ENCODE measurements at regions not wholly inside any gene's neighbourhood (a gene's known extent, or its start where the extent isn't known, plus 50 kb on each side); places are given as distances from the start of the nearest gene placed in this dataset.
A peak's percentile ranks its signal among the peaks of the same experiment; 100 is the strongest.

DNA sequence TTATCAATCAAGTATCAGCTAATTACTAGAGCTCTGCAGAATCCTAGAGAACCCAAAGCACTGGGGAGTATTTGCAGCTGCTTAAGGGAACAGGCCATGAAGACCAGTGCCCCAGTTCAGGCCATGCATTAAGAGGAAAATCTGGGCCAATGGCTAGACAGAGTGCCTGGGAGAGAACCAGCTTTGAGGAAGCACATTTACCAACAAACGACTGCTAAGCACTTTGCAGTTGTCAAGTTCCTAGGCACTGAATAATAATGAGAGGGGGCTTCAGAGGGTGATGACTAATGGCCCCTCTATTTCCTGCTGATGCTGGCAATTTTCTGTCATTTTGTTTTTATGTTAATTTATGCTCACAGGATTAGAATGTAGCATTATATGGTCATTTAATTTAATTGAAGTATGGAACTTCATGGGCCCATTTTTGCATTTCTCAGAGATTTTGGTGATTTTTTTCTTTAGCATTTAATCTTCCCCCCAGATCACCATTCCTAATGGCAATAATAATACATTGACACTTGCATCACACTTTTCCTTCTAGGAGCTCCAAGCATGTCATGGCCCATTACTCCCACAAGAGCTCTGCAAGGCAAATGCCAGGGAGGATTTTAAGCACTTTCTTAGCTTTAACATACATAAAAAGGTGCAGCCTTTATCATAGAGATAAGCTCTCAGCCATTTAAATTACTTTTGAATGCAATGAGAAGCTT lies 147.7 kb upstream of the SPATS2L start:
- ChIA-PET POLR2A (no interaction called here), CTCF (interaction anchor here (0.6 to 1.1 kb wide), 4 partner anchors 10 to 173 kb away, joined by 3 to 4 read pairs (median 4); no protein-coding TSS in a partner anchor)
- no peaks in the 10 kb centered on the region for H3K9me3 ChIP-seq (ENCODE audit: control insufficient read depth, insufficient read depth, low read length)

DNA sequence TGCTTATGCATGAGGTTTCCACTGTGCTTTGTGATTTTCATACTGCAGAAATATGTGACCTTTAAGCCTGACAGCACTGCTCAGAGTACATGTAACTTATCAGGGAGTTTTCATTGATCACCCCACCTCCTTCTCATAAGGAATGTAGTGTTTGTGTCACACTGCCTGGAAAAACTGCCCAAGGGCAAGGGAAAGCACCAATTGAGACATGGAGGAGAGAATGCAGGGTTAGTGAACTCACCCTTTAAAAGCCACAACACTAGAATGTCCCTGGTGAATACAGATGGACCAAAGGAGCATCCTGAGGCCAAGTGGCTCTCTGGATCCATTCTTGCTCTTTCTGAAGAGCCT lies 147.2 kb upstream of the SPATS2L start:
- no peak for DNase-seq (ENCODE audit: low read depth, low spot score)

More for the DNA sequence above, 147.7 kb upstream of the SPATS2L start:
- H3K27ac ChIP-seq (ENCODE audit: low read depth, low read length): no peak overlapping the region
- no peaks in the 10 kb centered on the region for H3K27me3 ChIP-seq (ENCODE audit: control insufficient read depth, insufficient read depth, low read length)
- TF ChIP-seq, protein P1, sequence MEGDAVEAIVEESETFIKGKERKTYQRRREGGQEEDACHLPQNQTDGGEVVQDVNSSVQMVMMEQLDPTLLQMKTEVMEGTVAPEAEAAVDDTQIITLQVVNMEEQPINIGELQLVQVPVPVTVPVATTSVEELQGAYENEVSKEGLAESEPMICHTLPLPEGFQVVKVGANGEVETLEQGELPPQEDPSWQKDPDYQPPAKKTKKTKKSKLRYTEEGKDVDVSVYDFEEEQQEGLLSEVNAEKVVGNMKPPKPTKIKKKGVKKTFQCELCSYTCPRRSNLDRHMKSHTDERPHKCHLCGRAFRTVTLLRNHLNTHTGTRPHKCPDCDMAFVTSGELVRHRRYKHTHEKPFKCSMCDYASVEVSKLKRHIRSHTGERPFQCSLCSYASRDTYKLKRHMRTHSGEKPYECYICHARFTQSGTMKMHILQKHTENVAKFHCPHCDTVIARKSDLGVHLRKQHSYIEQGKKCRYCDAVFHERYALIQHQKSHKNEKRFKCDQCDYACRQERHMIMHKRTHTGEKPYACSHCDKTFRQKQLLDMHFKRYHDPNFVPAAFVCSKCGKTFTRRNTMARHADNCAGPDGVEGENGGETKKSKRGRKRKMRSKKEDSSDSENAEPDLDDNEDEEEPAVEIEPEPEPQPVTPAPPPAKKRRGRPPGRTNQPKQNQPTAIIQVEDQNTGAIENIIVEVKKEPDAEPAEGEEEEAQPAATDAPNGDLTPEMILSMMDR (IDR thresholded peaks at IDR 0.05; ENCODE audit: low read depth, low read length): 0 out of 2 replicates have a peak, but pooled peaks have one; percentile 3
- H3K4me3 ChIP-seq (ENCODE audit: low read depth, low read length): no peak overlapping the region
- DNase-seq (ENCODE audit: low read depth, low spot score): no peak

DNA sequence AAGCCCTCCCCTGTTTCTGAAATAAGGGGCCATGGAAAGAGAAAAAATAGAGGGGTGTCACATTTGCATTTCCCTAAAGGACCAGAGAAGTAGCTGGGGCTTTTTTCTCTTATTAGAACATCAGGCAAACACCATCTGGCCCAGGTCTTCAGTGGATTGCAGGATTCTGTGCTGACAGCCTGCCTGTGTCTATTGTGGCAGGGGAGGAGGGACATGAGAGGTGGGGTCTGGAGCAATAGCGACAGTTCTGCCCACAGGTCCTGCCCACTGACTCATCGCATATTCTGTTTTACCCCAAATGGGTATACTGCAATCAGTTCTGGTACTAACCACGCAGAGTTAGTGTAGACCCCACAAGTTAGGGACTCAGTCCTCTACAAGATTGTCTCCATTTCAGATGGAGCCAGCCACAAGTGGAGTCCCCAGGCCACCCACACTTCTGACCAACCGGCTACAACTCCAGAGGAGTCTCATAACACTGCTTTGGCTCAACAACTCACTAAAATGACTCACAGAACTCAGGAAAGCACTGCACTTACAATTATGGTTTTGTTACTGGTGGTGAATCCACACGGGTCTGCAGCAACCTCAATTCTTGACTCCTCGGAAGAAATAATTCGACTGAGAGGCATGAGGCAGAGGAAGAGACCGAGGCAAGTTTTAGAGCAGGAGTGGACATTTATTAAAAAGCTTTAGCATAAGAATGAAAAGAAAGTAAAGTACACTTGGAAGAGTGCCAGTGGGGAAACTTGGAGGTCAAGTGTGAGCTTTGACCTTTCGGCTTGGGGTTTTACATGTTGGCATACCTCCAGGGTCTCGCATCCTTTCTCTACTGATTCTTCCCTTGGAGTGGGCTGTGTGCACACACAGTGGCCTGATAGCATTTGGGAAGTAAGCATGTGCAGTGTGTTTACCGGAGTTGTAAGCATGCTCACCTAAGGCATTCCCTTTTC lies 146.4 kb upstream of the SPATS2L start:
- no peak for DNase-seq (ENCODE audit: low read depth, low spot score)
- CTCF ChIA-PET: no interaction called here
- H3K9me3 ChIP-seq (ENCODE audit: control insufficient read depth, insufficient read depth, low read length): no peaks in the 10 kb centered on the region
- no peaks in the 10 kb centered on the region for H3K27me3 ChIP-seq (ENCODE audit: control insufficient read depth, insufficient read depth, low read length)
- POLR2A ChIA-PET: no interaction called here
- H3K27ac ChIP-seq (ENCODE audit: low read depth, low read length): no peak overlapping the region
- TF ChIP-seq, protein P1 (IDR thresholded peaks at IDR 0.05; ENCODE audit: low read depth, low read length): no peak
- H3K4me3 ChIP-seq (ENCODE audit: low read depth, low read length): no peak overlapping the region

More for the DNA sequence above, 147.2 kb upstream of the SPATS2L start:
- no peak overlapping the region for H3K27ac ChIP-seq (ENCODE audit: low read depth, low read length)
- ChIA-PET POLR2A (no interaction called here), CTCF (interaction anchor here (1.0 to 1.1 kb wide), 2 partner anchors 11 to 174 kb away, joined by 3 to 4 read pairs; no protein-coding TSS in a partner anchor)
- no peak overlapping the region for H3K4me3 ChIP-seq (ENCODE audit: low read depth, low read length)
- no peaks in the 10 kb centered on the region for H3K9me3 ChIP-seq (ENCODE audit: control insufficient read depth, insufficient read depth, low read length)
- TF ChIP-seq, protein P1 (IDR thresholded peaks at IDR 0.05; ENCODE audit: low read depth, low read length): no peak
- H3K27me3 ChIP-seq (ENCODE audit: control insufficient read depth, insufficient read depth, low read length): no peaks in the 10 kb centered on the region

- Histone ChIP-seq H3K4me3 (ENCODE audit: low read depth, low read length) (no peak overlapping the region), H3K27ac (ENCODE audit: low read depth, low read length) (no peak overlapping the region), H3K9me3 (ENCODE audit: control insufficient read depth, insufficient read depth, low read length) (peaks cover 9% of the 10 kb centered on the region; the same call in 1 of the 2 replicates), H3K27me3 (ENCODE audit: control insufficient read depth, insufficient read depth, low read length) (no peaks in the 10 kb centered on the region)
- ChIA-PET CTCF (no interaction called here), POLR2A (no interaction called here)
- TF ChIP-seq, protein P1 (IDR thresholded peaks at IDR 0.05; ENCODE audit: low read depth, low read length): no peak
- no peak for DNase-seq (ENCODE audit: low read depth, low spot score)
Observed at GRCh38 chr2:200161458-200161857, 145.0 kb upstream of the SPATS2L start.

- POLR2A ChIA-PET: no interaction called here
- H3K4me3 ChIP-seq (ENCODE audit: low read depth, low read length): no peak overlapping the region
- no peak for DNase-seq (ENCODE audit: low read depth, low spot score)
- no peaks in the 10 kb centered on the region for H3K27me3 ChIP-seq (ENCODE audit: control insufficient read depth, insufficient read depth, low read length)
- H3K27ac ChIP-seq (ENCODE audit: low read depth, low read length): no peak overlapping the region
- TF ChIP-seq, protein P1 (IDR thresholded peaks at IDR 0.05; ENCODE audit: low read depth, low read length): no peak
- peaks cover 9% of the 10 kb centered on the region; the same call in 1 of the 2 replicates for H3K9me3 ChIP-seq (ENCODE audit: control insufficient read depth, insufficient read depth, low read length)
- CTCF ChIA-PET: no interaction called here
Observed at GRCh38 chr2:200165687-200166086, 140.8 kb upstream of the SPATS2L start.

Data from AG04450 (cell line).